ENCODE measurements at regions not wholly inside any gene's neighbourhood (a gene's known extent, or its start where the extent isn't known, plus 50 kb on each side); places are given as distances from the start of the nearest gene placed in this dataset.

DNA sequence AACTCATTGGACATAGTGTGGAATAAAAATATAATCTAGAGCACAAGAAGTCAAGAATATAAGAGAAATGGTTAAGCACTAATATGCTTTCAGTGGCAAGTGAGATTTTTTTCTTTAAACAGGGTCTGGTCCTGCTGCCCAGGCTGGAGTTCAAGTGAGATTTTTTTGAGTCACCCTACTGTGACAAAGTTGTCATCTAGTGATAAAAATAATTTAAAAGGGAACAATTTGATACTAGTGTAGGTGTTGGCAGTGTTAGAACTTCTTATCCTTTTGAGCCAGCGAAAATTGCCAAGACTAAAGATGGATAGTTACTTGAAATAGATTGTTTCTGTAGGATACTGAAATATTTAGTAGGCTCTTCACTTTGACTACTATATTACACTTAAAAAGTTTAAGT, 67.9 kb upstream of the TECRL start:
- Mint-ChIP-seq H3K4me1 (no peaks in the 10 kb centered on the region), H3K27me3 (no peaks in the 10 kb centered on the region), H3K36me3 (no peaks in the 10 kb centered on the region), H3K27ac (no peak overlapping the region), H3K4me3 (no peak overlapping the region), H3K9me3 (peaks cover 0 to 9% (median 4%) of the 10 kb centered on the region in 9 donors)
- POLR2A ChIA-PET, result no interaction called here
- DNase-seq, result no peak
- no peak for ATAC-seq

DNA sequence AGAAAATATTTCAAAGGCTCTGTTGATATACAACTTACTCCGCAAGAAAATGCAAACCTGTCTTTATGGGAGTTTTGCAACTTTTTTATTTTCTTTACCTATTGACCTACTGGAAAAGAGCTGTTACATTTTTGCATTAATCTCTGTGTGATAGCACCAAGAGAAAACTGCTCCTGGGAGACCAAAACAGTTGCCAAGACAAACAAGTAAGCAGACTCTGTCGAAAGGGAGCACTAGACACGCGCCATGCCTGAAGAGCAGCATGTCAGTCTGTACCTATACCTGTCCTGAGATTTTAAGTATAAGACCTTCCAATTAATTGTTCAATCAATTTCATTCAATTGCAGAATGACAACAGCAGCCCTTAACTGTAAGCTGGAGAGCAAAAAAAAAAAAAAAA, 56.0 kb upstream of the TECRL start:
- Mint-ChIP-seq H3K9me3 (peaks cover 0 to 10% (median 0%) of the 10 kb centered on the region in 9 donors), H3K36me3 (peaks cover 0 to 4% (median 0%) of the 10 kb centered on the region in 3 donors), H3K4me1 (no peaks in the 10 kb centered on the region), H3K4me3 (no peak overlapping the region), H3K27me3 (no peaks in the 10 kb centered on the region), H3K27ac (no peak overlapping the region)
- POLR2A ChIA-PET, result no interaction called here
- ATAC-seq (no peak), DNase-seq (no peak)

DNA sequence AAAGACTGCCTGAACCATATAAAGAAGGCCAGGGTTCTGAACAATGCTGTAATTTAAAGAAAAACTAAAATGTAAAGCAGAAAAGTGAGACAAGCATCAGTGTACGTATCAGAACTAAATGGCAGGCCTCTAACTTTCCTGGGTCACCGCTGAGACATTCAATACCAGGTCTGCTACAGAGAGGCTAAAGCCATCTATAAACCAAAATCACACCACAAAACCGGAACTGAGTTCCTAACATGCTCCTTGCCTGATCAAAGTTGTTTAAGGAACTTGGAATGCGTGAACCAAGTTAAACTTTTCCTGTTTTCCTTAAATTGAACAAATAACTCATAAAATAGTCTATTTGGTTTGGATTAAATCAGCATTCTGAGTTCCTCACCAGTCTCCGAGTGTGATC, 55.3 kb upstream of the TECRL start:
- Mint-ChIP-seq H3K4me3 (no peak overlapping the region), H3K4me1 (no peaks in the 10 kb centered on the region), H3K27ac (no peak overlapping the region), H3K36me3 (peaks cover 0 to 4% (median 0%) of the 10 kb centered on the region in 3 donors), H3K9me3 (peaks cover 0 to 10% (median 0%) of the 10 kb centered on the region in 9 donors), H3K27me3 (no peaks in the 10 kb centered on the region)
- no peak for DNase-seq
- POLR2A ChIA-PET, result no interaction called here
- ATAC-seq, result no peak

Data from naive thymus-derived CD8-positive, alpha-beta T cell (primary cell).